Caki2 (cell line): ENCODE measurements at regions not wholly inside any gene's neighbourhood (a gene's known extent, or its start where the extent isn't known, plus 50 kb on each side); places are given as distances from the start of the nearest gene placed in this dataset.

Source experiments
- DNase-seq: peaks from one replicate; pipeline ENCODE4 v3.0.0-alpha.2; 2015; ENCODE audit warnings: low read depth
- in situ Hi-C: cut with HindIII; loops from 2 replicates; pipeline ENCODE4 v1.10.0; 2016; ENCODE audit warnings: low sequenced_read_pairs, low pct_unique_long_range_greater_than_20kb, mixed read lengths

DNA sequence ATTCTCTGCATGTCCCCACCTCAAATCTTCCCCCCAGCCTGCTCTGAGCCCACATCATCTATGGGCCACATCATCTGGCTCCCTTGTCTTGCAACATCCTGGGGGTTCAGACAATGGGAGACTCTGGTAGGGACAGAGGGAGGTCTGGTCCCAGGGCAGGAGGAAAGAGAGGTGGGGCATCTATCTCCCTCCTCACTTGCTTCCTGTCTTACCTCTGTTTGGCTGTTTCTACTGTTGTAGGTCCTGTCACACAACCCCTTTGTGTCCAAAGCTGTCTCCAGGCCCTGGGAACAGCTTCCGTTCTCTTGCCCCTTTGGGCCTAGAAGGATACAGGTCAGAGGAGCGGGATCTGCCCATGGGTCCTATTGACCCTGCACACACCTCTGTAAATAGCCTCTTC lies 227.2 kb downstream of the NSG2 start:
- in situ Hi-C loops: no loop called here
- no peak for DNase-seq

DNA sequence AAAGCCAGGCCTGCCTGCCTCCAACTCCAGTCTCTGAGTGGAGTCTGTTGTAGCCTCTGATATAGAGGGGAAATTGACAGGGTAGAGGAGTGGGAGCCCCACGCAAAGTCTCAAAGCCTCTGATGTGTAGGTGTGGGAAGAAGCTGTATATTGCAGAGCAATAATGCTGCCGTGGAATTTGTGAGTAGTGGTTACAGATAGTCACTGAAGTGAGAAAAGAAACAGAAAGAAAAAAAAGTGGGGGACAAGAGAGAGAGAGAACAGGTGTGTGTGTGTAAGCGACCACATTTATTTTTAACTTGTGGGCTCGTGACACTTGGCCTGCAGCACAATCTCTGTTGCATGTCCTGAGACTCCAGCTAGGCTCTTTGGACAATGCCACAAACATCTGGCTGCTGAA lies 227.8 kb downstream of the NSG2 start:
- in situ Hi-C loops: no loop called here
- no peak for DNase-seq

DNA sequence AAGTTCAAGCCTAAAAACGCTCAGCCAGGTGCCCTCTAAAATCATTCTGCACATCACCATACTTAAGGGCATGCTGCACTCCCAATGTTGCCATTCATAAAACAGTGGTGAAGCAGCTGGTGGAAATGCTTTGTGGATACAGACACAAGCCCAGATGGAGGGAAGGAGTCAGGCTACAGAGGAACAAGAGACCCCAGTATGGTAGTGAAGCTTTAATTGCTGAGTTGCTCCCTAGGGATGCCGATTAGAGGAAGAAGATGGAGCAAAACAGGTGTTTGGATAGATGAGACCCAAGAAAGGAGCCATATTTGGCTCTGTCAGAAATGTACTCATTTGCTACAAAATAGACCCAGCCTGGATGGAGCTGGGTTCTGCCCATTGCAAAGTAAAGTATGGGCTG lies 230.5 kb downstream of the NSG2 start:
- in situ Hi-C loops: no loop called here
- no peak for DNase-seq

DNA sequence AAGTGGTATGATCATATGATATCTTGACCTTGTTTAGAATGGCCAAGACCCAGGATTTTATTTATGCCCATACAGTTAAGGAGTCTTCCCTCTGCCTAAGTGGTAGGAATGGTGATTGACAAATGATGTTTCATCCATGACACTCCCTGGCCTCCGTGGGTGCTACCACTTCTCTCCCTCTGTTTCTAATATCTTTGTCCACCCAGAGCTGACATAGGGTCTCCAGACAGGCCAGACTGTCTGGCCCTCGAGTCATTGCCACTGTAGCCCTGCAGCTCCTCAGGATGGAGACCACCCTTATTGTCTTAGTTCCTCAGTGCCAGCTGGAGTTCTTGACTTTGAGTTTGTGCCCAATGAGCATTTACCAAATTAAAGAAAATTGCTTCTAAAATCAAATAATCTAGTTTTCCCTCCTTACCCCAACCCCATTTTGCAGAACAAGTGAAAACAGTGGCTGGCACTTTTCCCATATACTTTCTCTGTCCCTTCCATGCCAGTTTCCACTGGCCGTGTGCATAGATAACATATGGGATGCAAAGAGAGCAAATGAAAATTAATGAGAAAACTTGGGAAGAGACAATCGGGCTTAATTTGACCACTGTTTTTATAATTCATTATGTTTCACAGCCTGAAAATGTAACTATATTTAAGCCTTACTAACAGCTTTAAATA lies 235.7 kb downstream of the NSG2 start:
- no peak for DNase-seq
- in situ Hi-C loops: no loop called here

DNA sequence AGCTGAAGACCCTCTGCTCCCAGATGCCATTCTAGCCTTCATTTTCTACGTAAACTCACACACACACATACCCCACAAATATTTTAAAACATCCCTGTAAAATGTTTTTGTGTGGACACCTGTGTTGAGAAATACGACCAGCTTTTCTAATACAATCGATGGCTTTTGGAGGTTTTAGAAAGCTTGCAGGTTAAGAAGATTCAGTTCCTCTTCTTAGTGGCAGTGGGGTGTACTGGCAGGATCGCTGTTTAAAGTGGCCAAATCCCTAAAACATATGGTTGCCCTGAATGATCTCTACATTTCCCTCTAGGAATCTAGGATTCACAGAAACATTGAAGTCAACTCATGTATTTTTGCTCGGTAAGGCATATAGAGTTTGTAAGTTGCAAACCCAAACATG lies 236.3 kb downstream of the NSG2 start:
- in situ Hi-C loops: no loop called here
- no peak for DNase-seq

DNA sequence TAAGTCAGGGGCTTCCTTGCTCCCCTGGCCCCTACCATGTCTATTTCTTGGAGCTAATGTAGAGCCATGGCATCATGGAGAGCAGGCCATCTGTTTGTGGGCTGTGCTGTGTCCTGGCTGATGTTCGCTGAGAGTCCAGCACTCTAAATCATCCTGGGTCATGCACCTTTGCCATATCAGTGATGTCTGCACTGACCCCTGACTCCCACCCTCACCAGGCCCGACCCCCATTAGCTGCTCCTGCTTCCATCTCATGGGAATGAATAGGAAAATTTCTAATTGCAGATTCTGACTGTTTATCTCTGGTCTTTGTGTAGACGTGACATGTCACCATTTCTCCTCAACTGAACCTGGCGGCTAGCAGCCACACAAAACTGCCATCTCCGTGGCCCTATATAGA lies 236.9 kb downstream of the NSG2 start:
- in situ Hi-C loops: no loop called here
- DNase-seq: no peak

DNA sequence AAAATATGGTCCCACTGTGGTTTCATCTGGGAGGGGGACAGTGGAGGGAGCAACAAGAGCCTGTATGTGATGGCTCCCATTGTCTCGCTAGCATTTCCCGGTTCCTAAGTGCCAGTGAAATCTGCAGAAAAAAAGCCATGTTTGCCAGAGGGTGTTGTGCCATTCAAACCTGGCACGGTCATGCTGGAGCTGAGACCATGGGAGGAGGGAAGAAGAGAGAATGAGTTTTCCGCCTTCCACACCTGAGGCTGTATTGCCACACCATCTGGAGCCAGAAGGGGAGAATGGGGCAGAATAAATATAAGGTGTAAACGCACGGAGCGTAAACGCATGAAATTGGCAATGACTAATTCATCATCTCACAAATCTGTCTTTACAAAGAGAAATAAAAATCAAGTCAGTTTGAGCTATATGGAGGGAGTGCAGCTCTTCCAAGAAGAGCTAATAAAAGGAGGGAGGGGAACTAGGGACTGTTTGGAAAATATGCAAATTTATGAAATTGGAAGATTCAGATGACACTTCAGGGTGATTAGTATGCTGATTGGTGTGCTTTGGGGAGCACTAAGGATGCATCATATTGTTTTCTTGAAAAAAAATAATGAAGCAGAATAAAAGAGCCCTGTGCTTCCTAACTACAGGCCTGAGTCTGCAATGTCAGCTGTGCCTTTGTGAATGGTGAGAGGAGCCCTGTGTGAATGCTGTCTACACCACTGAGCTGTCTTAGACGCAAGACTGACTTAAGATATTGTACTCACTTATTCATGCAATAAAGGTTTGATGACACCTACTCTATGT lies 237.9 kb downstream of the NSG2 start:
- in situ Hi-C loops: no loop called here
- no peak for DNase-seq

DNA sequence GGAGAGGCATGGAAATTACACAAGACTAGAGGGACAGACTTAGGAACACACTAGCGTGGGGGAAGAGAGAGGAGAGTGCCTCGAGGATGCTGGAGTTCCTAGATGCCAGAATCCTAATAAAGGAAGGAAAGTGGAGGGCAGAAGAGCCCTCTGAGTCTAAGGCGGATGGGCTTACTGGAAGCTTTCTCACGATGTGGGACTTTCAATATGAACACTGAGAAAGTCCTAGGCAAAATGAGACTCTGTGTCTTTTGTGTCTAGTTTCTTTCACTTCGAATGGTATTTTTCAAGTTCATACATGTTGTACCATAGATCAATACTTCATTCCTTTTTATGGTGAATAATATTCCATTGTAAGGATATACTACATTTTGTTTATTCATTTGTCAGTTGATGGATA lies 239.4 kb downstream of the NSG2 start:
- no peak for DNase-seq
- in situ Hi-C loops: no loop called here

DNA sequence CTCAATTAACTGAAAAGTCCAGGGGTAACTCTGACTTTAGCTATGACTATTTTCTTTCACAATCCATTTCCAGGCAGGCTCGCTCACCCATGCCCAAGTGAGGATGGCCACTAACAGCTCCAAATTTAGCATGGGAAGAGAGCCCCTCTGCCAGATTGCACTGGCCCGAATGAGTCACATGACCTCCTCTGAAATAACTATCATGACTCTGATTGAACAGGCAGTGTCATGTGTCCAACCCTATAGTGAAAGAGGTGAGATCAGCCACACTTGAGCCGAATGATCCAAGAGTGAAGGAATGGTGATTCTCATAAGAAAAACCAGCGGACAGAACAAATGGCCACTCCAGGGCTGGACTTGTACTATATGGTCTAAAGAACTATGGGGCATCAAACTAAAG lies 242.3 kb downstream of the NSG2 start:
- DNase-seq: no peak
- in situ Hi-C loops: no loop called here

DNA sequence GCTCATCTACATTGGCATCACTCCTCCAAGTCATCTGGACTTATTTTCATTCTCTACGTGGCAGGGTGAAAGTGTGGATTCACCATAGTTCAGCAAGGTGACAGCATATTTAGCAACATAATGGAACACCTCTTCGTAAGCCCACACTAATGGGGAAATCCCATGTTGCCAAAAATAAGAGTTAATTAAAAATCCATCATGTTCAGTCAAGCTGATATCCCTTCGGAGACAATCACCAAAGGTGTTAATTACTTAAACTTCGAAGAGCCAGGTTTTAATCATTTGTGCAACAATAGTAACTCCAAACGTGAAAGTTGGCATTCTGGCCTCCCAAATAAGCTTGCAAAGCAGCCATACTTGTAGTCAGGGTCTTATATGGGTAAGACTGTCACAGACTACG lies 242.9 kb downstream of the NSG2 start:
- in situ Hi-C loops: no loop called here
- DNase-seq: no peak

DNA sequence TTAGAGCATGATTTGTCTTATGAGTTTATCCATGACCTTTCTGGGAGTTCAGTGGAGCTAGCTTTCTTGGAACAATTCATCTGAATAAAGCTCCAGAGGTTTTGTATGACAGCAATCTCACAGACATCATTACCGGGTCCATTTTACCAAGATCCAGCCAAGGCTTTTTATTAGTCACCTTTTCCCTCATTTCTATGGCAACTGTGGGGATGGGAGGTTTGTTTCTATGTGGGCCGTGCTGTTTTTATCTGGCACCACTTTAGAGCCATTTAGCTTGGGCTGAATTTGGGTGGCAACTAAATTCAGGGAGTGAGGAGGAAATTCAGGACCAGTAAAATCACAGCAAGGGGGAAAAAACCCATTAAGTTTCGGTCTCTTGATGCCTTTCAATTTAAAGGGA lies 245.7 kb downstream of the NSG2 start:
- no peak for DNase-seq
- in situ Hi-C loops: no loop called here

DNA sequence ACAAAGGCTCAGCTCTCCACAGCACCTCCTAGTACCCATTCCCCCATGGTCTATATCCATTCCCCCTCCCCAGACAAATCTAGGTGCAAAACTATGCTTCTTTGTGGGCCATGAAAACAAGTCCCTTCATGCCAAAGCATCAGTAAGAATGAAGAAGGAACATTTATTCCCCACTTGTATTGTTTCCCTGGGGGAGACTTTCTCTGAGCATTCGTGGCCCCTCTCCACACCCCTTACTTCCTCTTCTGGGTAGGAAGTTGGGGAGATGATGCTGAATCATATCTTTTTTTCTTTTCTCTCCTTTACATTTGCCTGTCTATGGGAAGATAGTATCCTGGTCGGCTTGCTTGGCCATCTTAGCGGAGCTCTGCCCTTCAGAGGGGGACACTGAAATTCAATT lies 246.8 kb downstream of the NSG2 start:
- DNase-seq: no peak
- in situ Hi-C loops: no loop called here

DNA sequence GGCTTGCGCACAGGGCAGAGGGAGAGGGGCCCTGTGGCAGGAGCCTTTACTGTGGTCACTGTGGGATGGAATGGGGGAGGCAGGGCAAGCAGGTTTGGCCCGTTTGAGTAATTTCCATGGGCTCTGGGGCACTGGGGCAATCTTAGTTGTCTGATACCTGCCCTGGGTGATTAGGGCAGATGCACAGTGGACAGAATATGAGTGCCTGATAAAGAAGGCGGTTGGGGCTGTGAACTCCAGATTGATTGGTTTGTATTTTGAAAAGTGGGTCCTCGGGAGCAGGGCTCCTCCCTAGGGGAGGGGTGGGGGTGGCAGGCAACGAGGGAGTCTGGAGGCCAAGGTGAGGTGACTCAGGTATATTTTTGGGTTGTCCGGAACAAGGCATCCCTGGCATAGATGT lies 247.5 kb downstream of the NSG2 start:
- no peak for DNase-seq
- in situ Hi-C loops: no loop called here

DNA sequence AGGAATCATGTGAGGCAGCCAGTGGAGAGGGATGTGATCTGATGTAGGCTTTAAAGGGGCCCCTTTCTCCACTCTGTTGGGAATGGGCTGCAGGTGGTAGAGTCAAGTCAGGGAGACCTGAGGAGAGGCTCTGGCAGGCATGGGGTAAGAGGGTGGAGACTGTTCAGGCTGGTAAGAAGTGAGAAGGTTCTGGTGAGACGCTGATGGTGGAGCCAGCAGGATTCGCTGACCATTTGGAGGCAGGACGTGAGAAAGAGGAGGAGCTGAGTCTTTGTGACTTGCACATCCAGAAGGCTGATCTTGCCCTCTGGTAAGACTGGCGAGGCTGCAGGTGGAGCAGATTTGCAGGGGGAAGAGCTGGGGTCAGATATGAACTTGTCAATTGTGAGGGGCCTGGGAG lies 248.0 kb downstream of the NSG2 start:
- DNase-seq: no peak
- in situ Hi-C loops: no loop called here

DNA sequence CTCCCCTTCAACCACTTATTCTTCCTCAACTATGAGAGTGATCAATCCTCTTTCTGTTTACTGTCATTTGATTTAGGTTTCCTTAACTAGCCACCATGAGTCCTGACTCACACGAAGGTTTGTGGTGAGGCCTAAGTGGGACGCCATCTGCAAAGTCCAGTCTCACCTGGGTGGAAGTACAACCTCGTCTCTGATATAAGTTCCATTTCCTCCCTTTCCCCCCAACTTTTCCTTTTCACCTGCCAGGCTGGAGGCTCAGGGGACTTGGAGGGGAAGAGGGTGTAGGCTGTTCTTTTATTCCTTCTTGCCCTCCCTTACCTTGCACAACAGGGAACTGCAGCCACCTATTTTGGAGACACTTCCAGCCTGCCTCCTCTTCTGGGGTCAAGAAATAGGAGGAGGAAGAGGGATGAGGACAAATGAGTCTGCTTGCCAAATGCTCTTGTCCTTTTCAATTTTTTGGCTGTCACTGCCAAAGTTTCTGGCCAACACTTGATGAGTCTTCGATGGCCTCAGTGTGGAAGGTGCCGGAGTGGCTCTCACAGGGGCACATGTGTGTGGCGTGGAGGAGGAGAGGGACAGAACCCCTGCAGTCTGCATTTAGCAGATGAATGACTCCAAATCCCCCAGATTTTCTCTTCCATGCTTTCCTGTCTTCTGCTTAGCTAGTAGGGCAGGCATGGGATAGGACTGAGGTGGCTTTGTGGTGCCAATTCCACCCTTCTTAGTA lies 249.6 kb downstream of the NSG2 start:
- no peak for DNase-seq
- in situ Hi-C loops: no loop called here

DNA sequence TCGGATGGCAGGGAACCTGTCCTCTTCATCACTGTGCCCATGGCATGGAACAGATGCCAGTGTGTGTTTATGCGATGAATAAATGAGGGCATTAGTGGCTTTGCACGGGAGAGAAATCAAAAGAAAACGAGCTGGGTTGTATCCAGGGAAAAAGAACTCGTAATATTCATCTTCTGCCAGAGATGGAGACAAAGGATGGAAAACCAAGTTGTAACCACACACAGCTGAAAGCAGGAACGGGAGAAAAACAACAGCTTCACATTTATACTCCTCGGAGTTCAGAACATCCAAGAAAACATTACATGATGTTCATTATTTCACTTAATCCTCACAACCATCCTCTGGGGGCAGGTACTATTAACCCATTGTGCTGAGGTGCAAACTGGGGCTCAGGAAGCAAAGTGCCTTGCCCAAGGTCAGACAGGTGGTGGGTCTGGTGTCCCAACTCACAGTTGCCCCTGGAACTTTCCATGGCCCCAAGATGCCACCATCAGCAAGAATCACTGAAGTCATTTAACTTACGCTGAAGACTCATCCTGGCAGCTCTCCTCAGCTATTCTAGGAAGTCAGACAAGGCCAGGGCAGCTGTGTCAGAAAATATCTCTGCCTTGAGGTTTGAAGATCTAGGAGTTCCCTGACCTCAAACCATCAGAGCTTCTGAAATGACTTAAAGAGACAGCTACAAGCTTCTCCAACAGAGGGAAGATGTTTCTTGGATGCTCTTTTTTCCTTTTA lies 250.4 kb downstream of the NSG2 start:
- no peak for DNase-seq
- in situ Hi-C loops: no loop called here

DNA sequence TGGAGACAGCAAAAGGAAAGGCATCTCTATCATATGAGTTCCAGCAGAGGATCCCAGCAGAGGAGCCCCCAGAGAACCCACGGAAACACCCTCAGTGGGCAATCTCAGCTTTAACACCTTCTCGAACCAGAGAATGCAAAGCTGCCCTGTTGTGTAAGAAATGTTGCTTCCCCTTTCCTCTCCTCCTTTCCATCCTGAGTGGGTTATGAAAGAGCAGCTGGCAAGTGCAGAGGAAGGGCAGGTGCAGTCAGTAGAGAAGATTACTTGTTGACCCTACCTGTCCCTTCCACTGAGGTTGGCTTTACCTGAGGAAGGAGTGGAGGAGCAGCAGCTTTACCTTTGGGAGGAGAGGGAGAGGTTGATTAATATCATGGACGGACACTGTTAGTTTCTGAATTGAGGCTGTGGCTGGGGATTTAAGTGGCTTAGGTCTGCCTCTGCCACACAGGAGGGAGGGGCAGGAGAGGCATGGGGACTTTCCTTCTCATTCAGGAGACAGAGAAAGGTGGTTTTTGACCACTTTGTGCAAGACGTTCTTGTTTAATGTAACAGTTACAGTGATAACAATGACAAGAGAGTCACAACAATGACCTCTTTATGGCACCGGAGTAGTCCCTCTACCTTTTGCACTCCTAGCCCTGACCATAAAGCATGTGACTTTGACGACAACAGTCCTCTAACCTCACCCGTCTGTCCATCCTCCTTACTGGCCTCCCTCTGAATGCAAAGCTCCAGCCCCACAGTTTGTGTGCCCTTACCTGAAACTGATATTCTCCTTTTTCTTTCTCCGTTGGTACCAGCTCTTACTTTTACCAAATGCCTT lies 254.8 kb downstream of the NSG2 start:
- DNase-seq: no peak
- in situ Hi-C loops: no loop called here
